ENCODE measurements at regions not wholly inside any gene's neighbourhood (a gene's known extent, or its start where the extent isn't known, plus 50 kb on each side); places are given as distances from the start of the nearest gene placed in this dataset.

DNA sequence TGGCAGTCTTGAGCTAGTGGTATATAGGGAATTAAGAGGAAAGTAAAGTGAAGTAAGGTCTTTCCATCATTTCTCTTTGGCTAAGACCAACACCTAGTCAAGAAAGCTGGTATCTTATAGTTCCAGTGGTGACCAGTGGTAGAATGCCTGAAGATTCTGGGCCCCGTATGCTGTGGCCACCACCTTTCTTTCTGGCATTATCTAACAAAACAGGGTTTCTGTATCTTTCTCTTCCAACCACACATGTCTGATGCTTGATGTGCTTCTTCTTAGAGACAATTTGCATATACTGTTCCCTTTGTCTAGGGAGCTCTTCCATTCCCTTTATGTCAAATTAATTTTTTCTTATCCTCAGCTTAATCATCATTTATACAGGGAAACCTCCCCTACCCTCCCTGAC, 109.9 kb upstream of the SSBP2 start:
- DNase-seq (ENCODE audit: low spot score) (no peak), ATAC-seq (no peak)
- TF ChIP-seq ZNF512 (CRISPR knock-in tag; IDR thresholded peaks at IDR 0.05; ENCODE audit: borderline replicate concordance) (no peak), ZNF671 (CRISPR knock-in tag; IDR thresholded peaks at IDR 0.05) (no peak), FOXK1 (CRISPR knock-in tag; IDR thresholded peaks at IDR 0.05) (no peak), NR2C2 (CRISPR knock-in tag; IDR thresholded peaks at IDR 0.05) (no peak), ZSCAN18 (CRISPR knock-in tag; IDR thresholded peaks at IDR 0.05) (no peak), GTF2I (CRISPR knock-in tag; conservative IDR thresholded peaks at IDR 0.05) (no peak), ARID4B (CRISPR knock-in tag; IDR thresholded peaks at IDR 0.05; ENCODE audit: borderline replicate concordance) (no peak), CREB1 (CRISPR knock-in tag; IDR thresholded peaks at IDR 0.05) (no peak), MAX (CRISPR knock-in tag; IDR thresholded peaks at IDR 0.05) (no peak), MYBL2 (CRISPR knock-in tag; IDR thresholded peaks at IDR 0.05) (no peak), IRF1 (CRISPR knock-in tag; IDR thresholded peaks at IDR 0.05) (no peak), ELF4 (CRISPR knock-in tag; IDR thresholded peaks at IDR 0.05; ENCODE audit: low read depth) (no peak), ETV6 (CRISPR knock-in tag; IDR thresholded peaks at IDR 0.05) (no peak), JAZF1 (CRISPR knock-in tag; IDR thresholded peaks at IDR 0.05) (no peak), ZBTB21 (CRISPR knock-in tag; IDR thresholded peaks at IDR 0.05; ENCODE audit: borderline replicate concordance) (no peak)
- TF ChIP-seq, protein P1, sequence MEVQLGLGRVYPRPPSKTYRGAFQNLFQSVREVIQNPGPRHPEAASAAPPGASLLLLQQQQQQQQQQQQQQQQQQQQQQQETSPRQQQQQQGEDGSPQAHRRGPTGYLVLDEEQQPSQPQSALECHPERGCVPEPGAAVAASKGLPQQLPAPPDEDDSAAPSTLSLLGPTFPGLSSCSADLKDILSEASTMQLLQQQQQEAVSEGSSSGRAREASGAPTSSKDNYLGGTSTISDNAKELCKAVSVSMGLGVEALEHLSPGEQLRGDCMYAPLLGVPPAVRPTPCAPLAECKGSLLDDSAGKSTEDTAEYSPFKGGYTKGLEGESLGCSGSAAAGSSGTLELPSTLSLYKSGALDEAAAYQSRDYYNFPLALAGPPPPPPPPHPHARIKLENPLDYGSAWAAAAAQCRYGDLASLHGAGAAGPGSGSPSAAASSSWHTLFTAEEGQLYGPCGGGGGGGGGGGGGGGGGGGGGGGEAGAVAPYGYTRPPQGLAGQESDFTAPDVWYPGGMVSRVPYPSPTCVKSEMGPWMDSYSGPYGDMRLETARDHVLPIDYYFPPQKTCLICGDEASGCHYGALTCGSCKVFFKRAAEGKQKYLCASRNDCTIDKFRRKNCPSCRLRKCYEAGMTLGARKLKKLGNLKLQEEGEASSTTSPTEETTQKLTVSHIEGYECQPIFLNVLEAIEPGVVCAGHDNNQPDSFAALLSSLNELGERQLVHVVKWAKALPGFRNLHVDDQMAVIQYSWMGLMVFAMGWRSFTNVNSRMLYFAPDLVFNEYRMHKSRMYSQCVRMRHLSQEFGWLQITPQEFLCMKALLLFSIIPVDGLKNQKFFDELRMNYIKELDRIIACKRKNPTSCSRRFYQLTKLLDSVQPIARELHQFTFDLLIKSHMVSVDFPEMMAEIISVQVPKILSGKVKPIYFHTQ (CRISPR knock-in tag; IDR thresholded peaks at IDR 0.05) = no peak
- H3K9me3 Mint-ChIP-seq = no peaks in the 10 kb centered on the region
- no peaks in the 10 kb centered on the region; the same call in 1 of the 2 replicates for H3K27me3 Mint-ChIP-seq (ENCODE audit: low read depth)
- no peak overlapping the region for H3K27ac Mint-ChIP-seq
- H3K4me1 Mint-ChIP-seq = peaks cover 32% of the 10 kb centered on the region
- H3K36me3 Mint-ChIP-seq = no peaks in the 10 kb centered on the region
- H3K4me3 Mint-ChIP-seq = no peak overlapping the region
- CTCF ChIA-PET = no interaction called here
- POLR2A ChIA-PET = no interaction called here

All from WTC11 (cell line).